ENCODE measurements at regions not wholly inside any gene's neighbourhood (a gene's known extent, or its start where the extent isn't known, plus 50 kb on each side); places are given as distances from the start of the nearest gene placed in this dataset.

DNA sequence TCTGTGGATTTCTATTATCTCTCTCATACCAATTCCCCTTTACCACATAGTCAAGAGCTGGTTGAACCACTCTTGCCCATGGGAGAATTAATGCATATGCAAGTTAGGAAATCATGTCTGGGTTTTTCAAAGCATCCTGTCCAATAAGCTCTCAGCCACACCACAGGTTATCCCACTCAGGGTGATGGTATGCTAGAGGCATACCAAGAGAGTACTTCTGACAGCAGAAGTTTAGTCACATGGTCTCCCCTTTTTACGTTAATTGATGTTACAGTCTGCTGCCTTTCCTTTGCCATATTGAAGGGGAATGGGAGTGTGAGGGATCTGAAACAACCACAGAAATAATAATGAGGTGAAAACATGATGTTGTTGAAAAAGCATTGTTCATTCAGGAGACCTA, 135.8 kb upstream of the PBX1 start:
- intact Hi-C loops (cut with micrococcal nuclease) (no loop called here), dilution Hi-C loops (cut with MboI; ENCODE audit: extremely low pct_ligation_motif_present, low sequenced_read_pairs) (no loop called here)
- FAIRE-seq (no peak), DNase-seq (ENCODE audit: low read depth, low spot score) (no peak)
- no peaks in the 10 kb centered on the region for H4K20me1 ChIP-seq (replicated peaks; ENCODE audit: control insufficient read depth, extremely low read depth, insufficient read depth, low read length)
- H3K9me1 ChIP-seq (replicated peaks; ENCODE audit: control insufficient read depth, extremely low read depth, insufficient read depth, low read length), result no peaks in the 10 kb centered on the region
- TF ChIP-seq POLR2AphosphoS5 (IDR thresholded peaks at IDR 0.05; ENCODE audit: insufficient read depth, low read depth, low read length) (no peak), JUN (IDR thresholded peaks at IDR 0.05; ENCODE audit: borderline replicate concordance, insufficient read depth, insufficient read length, low read depth) (no peak), POLR2A (IDR thresholded peaks at IDR 0.05; ENCODE audit: low read depth, low read length) (no peak)
- H3K9ac ChIP-seq (replicated peaks; ENCODE audit: extremely low read depth, insufficient read depth, low read length), result no peak overlapping the region
- no TSS peak for BruUV-seq (replicated peaks)
- H3K4me3 ChIP-seq (replicated peaks in 1 of 3; ENCODE audit: insufficient read depth in 1 of 3, low read depth in 1 of 3, low read length in 3 of 3), result no peak overlapping the region
- H3K4me2 ChIP-seq (ENCODE audit: insufficient read depth, low read length), result no peak overlapping the region
- no peaks in the 10 kb centered on the region for H3K36me3 ChIP-seq (ENCODE audit: control insufficient read depth in 2 of 2, extremely low read depth in 1 of 2, insufficient read depth in 2 of 2, low read length in 2 of 2)
- H3K79me2 ChIP-seq (ENCODE audit: control insufficient read depth, insufficient read depth, low read length), result no peaks in the 10 kb centered on the region
- no peak overlapping the region for H3K27ac ChIP-seq (ENCODE audit: insufficient read depth, low read depth, low read length)
- no peak overlapping the region for H2AFZ ChIP-seq (ENCODE audit: low read depth, low read length)
- no peaks in the 10 kb centered on the region for H3K4me1 ChIP-seq (ENCODE audit: control insufficient read depth, extremely low read depth, insufficient read depth, low read length)
- H3K27me3 ChIP-seq (ENCODE audit: control insufficient read depth in 2 of 2, insufficient read depth in 2 of 2, low read length in 2 of 2), result no peaks in the 10 kb centered on the region
- no peaks in the 10 kb centered on the region for H3K9me3 ChIP-seq (replicated peaks; ENCODE audit: control insufficient read depth, insufficient read depth, low read length)
- CTCF ChIA-PET, result no interaction called here
- POLR2A ChIA-PET, result no interaction called here

DNA sequence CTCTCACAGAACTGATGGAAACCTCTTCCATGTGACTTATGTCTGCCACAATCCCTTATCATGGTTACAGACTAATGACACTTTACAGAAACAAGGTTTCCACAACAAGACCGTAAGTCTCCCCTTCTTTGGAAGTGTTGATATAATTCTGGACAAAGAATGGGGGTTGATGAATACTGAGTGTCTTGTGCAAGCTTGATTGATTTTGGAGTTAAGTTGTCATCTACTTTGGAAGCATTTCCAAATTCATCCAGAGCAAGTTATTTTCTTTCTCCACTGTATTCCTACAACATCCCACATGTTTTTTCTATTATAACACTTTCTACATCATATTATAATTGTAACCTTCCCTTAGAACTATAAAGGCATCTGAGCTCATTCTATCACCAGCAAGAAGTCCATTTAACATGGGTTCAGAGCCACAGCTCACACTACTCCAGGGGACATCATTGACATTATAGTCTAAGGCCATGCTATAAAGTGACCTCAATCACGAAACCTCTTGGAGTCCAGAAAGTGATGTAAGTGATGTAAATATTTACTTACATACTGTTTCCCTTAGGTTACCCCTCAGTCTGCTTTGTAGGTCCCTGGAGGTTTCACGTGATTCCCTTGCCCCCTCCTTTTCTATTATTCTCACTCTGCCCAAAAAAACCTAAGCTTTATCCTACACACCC, 125.7 kb upstream of the PBX1 start:
- Histone ChIP-seq H3K4me3 (replicated peaks in 1 of 3; ENCODE audit: insufficient read depth in 1 of 3, low read depth in 1 of 3, low read length in 3 of 3) (no peak overlapping the region), H3K36me3 (ENCODE audit: control insufficient read depth in 2 of 2, extremely low read depth in 1 of 2, insufficient read depth in 2 of 2, low read length in 2 of 2) (no peaks in the 10 kb centered on the region), H4K20me1 (replicated peaks; ENCODE audit: control insufficient read depth, extremely low read depth, insufficient read depth, low read length) (no peaks in the 10 kb centered on the region), H3K27ac (ENCODE audit: insufficient read depth, low read depth, low read length) (no peak overlapping the region), H2AFZ (ENCODE audit: low read depth, low read length) (no peak overlapping the region), H3K27me3 (ENCODE audit: control insufficient read depth in 2 of 2, insufficient read depth in 2 of 2, low read length in 2 of 2) (no peaks in the 10 kb centered on the region), H3K79me2 (ENCODE audit: control insufficient read depth, insufficient read depth, low read length) (no peaks in the 10 kb centered on the region), H3K4me2 (ENCODE audit: insufficient read depth, low read length) (no peak overlapping the region), H3K9me1 (replicated peaks; ENCODE audit: control insufficient read depth, extremely low read depth, insufficient read depth, low read length) (no peaks in the 10 kb centered on the region), H3K4me1 (ENCODE audit: control insufficient read depth, extremely low read depth, insufficient read depth, low read length) (no peaks in the 10 kb centered on the region), H3K9me3 (replicated peaks; ENCODE audit: control insufficient read depth, insufficient read depth, low read length) (no peaks in the 10 kb centered on the region), H3K9ac (replicated peaks; ENCODE audit: extremely low read depth, insufficient read depth, low read length) (no peak overlapping the region)
- BruUV-seq (replicated peaks), result no TSS peak
- no peak for DNase-seq (ENCODE audit: low read depth, low spot score)
- intact Hi-C loops (cut with micrococcal nuclease) (no loop called here), dilution Hi-C loops (cut with MboI; ENCODE audit: extremely low pct_ligation_motif_present, low sequenced_read_pairs) (no loop called here)
- no peak for FAIRE-seq
- CTCF ChIA-PET, result no interaction called here
- POLR2A ChIA-PET, result no interaction called here
- TF ChIP-seq GATA2 (IDR thresholded peaks at IDR 0.05; ENCODE audit: insufficient read depth, insufficient read length, low read depth, low read length) (no peak), POLR2AphosphoS5 (IDR thresholded peaks at IDR 0.05; ENCODE audit: insufficient read depth, low read depth, low read length) (no peak), MYC (IDR thresholded peaks at IDR 0.05; ENCODE audit: low read depth, low read length) (no peak), FOS (IDR thresholded peaks at IDR 0.05; ENCODE audit: borderline replicate concordance, insufficient read depth, low read length) (no peak), JUN (IDR thresholded peaks at IDR 0.05; ENCODE audit: borderline replicate concordance, insufficient read depth, insufficient read length, low read depth) (no peak), POLR2A (IDR thresholded peaks at IDR 0.05; ENCODE audit: low read depth, low read length) (no peak)
